ENCODE measurements at regions not wholly inside any gene's neighbourhood (a gene's known extent, or its start where the extent isn't known, plus 50 kb on each side); places are given as distances from the start of the nearest gene placed in this dataset.

- TF ChIP-seq CTCF (IDR thresholded peaks at IDR 0.05) (no peak), POLR2A (IDR thresholded peaks at IDR 0.05) (no peak)
Observed at GRCh38 chr10:52472406-52473146, 158.5 kb downstream of the DKK1 start.
